ENCODE measurements at regions not wholly inside any gene's neighbourhood (a gene's known extent, or its start where the extent isn't known, plus 50 kb on each side); places are given as distances from the start of the nearest gene placed in this dataset.

DNA sequence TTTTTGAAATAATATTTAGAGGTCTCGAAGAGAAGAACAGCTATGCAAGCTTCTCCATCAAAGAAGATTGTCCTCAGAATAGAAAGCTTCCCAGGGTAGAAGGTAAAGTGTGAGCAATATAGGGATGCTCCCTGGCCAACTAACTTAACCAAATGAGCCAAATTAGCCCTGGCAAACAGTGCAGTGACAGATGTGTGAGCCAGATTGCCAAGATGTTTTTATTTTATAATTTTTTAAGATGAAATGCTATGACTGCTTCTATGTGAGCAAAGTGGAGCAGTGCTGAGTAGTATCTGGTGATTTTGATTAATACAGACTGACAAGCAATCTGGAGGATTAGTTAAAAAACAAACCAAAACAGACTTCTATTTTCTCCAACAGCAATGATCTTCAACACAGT lies 202.1 kb downstream of the NOVA1 start:
- FAIRE-seq = no peak

DNA sequence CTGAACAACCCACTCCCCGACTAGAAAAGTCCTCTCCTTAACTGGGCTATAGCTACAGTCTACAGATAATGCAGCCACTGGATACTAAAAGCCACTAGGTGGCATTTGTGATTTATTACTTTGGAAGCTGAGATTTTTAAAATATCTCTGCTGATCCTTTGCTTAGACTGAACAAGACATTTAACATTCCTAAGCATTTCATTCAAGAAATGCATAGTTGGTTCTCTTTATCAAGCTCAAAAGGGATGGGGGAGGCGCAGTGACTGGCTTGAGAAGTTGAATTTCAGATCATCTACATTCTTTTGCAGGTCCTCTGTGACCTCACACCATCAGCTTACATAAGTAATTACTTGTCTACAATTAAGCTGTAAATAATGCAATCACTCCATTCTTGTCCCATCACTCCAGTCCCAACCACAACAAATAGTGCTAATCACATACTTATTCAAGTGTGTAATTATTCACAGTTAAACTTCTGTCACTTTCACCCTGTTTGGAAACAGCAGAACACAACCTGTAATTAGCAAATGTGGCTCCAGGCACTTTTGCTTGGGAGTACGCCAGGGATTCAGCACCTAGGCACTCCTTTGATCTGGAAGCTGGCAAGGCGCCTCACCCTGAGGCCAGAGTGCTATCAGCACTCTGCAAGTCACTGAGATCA lies 203.6 kb downstream of the NOVA1 start:
- FAIRE-seq = no peak
- DNase-seq (ENCODE audit: low spot score in 2 of 2) = peak; percentile 9 to 20

More for the DNA sequence above, 202.1 kb downstream of the NOVA1 start:
- no peak for DNase-seq (ENCODE audit: low spot score in 2 of 2)

DNA sequence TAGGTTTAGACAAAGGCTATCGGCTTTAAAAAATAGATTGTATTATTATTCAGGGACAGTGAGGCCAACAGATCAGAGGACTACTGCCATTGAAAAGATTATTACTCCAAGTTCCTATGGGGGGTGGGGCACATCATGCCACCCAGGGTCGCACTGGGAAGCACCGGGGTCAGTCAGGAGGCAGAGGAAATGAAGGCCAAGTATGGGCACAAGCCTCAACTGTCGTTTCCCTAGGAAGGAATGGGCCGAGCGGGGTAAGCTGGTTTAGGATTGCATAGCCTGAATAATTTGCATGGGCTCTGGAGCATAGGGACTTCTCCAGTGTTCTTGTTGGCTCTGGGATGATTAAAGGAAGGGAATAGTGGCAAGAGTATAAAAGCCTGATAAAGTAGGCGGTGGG lies 205.3 kb downstream of the NOVA1 start:
- FAIRE-seq (no peak), DNase-seq (ENCODE audit: low spot score in 2 of 2) (no peak)

DNA sequence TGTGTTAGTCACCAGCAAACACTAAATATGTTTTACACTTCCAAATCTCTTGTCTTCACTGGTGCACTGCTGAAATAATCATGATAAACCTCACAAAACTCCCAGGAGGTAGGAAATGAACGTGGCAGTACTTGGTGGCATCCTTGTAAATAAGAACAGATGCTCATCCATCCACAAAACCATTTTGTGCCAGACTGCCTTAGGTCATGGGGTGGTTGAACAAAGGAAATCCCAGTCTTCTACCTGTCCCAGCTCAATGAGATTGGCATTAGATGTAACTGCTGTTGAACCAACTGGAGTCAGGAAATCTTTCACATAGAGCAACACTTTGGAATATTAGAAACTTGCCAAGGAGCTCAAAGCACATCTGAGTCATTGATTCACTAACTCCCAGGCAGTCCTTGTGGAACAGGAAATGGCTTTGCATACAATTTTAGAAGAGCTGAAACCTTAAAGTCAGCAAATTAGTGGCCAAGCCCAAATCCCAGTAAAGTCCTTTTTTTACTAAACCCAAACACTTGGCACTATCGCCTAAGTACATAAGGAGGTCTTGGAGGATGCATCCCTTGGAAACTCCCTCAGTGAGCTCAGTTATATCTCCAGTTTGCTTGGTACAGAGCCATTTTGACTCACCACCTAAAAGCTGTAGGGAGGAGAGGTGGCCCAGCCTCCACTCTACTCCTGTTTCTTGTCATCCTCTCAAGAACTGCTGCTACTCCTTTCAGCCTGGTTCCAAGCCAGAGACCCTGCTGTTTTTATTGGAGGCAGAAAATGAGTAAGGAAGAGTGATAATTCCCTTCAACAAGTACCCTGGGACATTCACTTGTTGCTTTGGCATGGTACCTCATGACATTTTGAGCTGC lies 208.0 kb downstream of the NOVA1 start:
- no peak for FAIRE-seq
- no peak for DNase-seq (ENCODE audit: low spot score in 2 of 2)

DNA sequence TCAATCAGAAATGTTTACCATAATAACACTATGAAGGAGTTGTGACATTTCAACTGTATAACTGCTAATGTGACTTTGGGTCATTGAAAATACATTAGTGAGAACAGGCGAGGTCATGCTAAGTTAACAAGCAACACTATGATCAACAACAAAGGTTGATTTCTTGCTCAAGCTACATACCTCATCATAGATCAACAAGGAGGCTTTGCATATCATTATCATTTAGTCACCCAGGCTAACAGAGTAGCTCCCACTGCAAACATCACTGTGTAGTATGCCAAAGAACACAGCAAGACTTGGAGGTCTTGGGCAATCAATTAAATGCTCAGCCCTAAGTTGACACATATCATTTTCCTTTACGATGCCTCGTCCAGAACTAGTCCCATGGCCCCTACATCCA lies 212.5 kb downstream of the NOVA1 start:
- FAIRE-seq (no peak), DNase-seq (ENCODE audit: low spot score in 2 of 2) (no peak)

DNA sequence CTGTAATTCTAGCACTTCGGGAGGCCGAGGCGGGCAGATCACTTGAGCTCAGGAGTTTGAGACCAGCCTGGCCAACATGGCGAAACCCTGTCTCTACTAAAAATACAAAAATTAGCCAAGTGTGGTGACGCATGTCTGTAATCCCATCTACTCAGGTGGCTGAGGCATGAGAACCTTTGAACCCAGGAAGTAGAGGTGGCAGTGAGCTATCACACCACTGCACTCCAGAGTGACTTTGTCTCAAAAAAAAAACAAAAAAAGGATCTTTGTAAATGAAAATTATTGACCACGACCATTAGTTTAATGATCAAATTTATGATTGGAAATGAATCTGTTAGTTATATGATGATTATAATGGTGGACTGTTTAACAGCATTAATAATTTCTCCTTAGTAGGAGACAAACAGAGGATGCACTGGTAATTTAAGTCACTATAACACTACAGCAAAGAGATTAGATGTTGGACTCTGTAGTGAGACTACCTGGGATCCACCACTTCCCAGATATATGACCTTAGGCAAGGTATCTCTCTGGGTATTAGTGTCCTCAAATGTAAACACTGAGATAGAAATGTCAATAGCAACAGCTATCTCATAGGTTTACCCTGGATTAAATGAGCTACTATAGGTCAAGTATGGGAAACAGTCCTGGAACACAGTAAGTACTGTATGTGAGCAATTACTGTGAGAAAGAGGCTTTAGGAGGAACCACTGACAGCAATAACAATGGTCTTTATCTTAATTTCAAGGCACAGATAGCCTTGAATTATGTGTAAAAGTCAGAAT lies 214.7 kb downstream of the NOVA1 start:
- DNase-seq (ENCODE audit: low spot score in 2 of 2) (no peak), FAIRE-seq (no peak)

DNA sequence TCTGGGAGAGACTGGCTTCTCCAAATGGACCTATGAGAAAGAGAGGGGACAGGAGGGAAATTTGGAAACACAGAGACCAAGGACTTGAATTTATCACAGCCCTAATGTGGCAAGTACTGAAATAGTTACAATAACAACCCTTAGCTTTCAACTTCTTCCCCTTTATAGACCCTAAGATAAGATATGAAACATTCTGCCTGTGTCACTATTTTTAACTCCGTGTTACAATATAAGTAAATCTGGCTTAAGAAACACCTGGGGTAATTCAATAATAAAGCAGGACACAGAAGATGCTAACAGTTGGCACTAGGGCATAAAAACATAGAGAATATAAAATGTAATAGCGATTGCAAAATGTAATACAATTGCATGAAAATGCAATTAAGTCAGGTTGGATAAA lies 216.4 kb downstream of the NOVA1 start:
- no peak for FAIRE-seq
- no peak for DNase-seq (ENCODE audit: low spot score in 2 of 2)

DNA sequence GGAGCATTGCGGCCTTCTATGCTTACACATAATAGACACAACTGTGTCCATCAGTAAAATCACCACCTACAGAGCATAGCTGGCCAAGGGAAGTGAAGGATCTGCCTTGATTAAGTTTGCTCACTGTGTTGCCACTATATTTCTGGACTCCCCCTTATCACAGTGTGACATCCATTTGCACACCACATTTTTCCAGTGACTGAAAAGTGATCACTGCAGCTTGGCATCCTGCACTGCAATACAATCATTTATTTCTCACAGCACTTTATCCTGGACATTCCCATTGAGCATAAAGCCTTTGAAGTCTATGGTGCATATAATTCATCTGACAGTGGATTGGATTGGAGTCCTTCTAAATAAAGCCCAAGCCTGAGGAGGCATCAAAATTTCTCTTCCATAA lies 217.2 kb downstream of the NOVA1 start:
- no peak for FAIRE-seq
- no peak for DNase-seq (ENCODE audit: low spot score in 2 of 2)

DNA sequence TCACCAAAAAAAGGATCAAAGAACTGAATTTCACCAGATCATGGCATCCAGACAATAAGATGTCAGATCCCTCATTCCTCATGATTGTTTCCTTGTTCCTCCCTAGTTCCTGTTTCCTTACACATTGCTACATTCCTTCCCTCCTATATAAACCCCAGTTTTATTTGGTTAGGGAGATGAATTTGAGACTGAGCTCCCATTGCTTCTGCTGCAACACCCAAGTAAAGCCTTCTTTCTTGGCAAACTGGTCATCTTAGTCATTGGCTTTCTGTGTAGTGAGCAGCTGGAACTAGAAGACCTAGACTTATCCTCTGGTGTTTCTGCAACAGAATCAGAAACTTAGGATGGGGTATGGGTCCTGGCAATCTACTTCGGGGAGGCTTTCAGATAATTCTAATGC lies 217.9 kb downstream of the NOVA1 start:
- DNase-seq (ENCODE audit: low spot score in 2 of 2) = no peak
- FAIRE-seq = no peak

DNA sequence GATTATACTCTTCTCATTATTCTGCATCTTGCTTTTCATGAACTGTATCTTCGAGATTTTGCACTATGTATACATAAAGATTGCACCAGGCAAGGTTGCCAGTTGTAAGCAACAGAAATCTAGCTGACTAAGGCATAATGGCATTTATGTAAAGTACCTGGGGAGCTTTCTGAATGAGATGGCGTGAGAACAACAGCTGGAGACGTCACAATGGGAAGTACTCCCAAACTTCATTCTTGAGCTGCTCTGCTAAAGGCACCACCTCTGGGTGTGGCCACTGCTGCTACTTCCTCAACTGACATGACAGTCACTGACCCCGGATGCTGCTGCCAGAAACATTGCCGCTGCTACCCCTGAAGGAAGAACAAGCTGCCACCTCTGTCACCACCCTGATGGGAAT lies 220.7 kb downstream of the NOVA1 start:
- no peak for FAIRE-seq
- DNase-seq (ENCODE audit: low spot score in 2 of 2) = no peak

DNA sequence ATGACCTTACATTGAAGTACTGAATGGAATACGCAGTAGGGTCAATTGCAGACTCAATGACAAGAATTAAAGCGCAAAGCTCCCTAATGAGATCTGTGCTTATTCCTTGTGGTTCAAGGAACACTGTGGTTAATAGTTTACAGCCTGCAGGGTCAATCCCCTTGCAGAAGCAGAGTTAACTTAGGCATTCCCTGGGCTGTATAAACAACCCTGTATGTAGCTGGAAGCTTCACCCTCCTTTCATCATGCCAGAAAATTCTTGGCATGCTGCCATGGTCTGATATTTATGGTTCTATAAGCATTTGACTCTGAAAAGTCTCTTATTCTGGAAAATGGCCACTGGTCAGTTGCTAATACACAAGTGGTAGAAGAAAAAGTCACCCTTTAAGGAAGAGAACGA lies 227.7 kb downstream of the NOVA1 start:
- no peak for FAIRE-seq
- no peak for DNase-seq (ENCODE audit: low spot score in 2 of 2)

DNA sequence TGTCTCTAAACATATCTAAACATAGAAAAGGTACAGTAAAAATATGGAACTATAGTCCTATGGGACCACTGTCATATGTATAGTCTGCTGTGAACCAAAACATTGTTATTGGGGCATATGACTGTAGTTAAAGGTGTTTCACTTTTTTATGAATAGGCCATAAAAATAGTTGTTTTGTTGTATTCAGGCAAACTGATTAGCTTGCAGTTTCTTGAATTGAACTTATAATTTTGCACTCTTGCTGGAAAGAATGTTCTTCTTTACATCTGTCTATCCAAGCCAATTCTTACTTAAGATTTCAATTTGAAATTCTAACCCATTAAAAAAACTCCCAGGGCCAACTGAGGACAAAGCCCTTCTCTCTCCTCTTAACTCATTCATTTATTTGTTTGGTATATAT lies 234.1 kb downstream of the NOVA1 start:
- FAIRE-seq = no peak

DNA sequence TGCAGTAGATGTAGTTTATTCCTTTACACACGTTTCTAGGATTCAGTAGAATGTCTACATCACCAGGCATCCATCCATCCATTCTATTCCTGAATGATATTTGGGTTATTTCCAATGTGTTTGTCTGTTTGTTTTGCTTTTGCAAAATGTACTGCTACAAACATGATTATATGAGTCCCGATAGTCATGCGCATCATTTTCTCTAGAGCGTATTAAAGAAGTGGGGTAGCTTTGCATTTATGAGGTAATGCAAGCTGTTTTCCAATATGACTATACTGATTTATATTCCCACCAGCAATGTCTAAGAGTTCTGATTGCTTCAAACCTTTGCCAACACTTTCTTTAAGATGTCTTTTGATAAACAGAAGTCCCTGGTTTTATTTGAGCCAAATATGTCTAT lies 253.2 kb downstream of the NOVA1 start:
- DNase-seq (ENCODE audit: low spot score in 2 of 2) = no peak
- FAIRE-seq = no peak

More for the DNA sequence above, 234.1 kb downstream of the NOVA1 start:
- no peak for DNase-seq (ENCODE audit: low spot score in 2 of 2)

DNA sequence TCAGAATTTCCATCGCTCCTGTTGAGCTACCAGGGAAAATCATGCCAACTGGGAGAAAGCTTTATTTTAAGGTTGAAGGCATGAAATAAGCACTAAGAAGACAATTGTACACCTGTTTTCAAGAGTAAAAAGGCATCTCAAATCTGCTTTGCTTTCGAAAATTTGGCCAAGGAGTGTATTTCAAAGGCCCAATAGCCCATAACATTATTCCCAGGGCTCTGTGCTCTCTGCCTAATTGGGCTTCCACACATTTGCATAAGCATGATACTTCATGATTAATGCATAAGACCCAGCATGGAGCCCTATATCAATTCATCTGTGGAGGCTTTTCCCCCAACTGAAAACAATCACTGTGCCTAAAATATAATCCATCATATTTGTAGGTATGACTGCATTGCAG lies 258.5 kb downstream of the NOVA1 start:
- DNase-seq (ENCODE audit: low spot score in 2 of 2) (peak in 1 of 2 donors; percentile 2), FAIRE-seq (no peak)

DNA sequence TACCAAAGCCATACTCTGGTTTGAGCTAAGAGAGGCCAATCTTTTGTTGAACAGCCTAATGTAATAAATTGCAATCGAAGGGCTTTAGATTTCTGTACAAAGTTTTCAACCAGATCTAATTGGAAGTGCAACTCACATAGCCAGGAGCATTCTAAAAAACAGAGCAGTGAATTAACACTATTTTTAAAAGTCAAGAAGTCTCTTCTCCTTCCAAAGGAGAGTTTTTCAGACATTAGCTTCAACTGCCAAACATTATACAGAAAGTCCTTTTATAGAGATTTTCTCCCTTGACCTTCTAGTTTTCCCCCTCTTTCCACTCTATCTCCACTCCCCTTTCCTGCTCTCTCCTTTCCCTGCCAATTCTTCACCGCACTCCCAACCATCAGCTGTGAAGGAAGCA lies 259.6 kb downstream of the NOVA1 start:
- no peak for FAIRE-seq
- DNase-seq (ENCODE audit: low spot score in 2 of 2) = no peak

DNA sequence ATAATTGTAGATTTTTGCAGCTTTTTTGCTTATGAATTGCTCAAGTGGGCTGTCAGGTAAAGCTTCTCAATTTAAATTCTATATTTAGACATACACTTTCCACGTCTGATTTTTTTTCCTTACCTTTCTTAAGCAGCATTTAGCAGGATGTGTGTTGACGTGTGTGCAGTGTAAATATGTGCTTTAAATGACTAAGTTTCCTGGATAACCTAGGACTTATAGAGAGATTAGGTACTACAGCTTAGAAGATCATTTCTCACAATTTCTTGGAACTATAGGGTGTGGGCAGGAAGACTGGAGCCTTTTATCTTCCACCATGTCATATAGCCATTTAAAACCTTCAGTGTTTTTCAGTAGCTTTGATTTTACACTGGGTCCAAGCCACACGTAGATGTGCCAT lies 263.5 kb downstream of the NOVA1 start:
- no peak for FAIRE-seq
- DNase-seq (ENCODE audit: low spot score in 2 of 2) = no peak

DNA sequence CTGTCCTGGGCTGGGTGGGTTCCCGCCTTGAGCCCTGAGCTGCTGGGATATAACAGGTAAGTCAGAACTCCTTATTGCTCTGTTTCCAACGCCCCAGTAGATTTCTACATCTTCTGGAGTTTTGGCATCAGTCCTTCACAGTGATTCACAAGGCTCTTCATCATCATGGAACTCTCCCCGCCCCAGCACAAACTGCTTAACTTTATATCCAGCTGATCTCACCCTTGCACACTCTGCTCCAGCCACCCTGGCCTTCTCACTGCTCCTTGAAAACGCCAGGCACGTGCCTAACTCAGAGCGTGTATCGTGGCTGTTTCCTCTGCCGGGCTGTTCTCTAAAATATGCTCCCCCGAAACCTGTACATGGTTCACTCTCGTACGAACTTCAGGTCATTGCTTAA lies 264.9 kb downstream of the NOVA1 start:
- DNase-seq (ENCODE audit: low spot score in 2 of 2) (no peak), FAIRE-seq (no peak)

DNA sequence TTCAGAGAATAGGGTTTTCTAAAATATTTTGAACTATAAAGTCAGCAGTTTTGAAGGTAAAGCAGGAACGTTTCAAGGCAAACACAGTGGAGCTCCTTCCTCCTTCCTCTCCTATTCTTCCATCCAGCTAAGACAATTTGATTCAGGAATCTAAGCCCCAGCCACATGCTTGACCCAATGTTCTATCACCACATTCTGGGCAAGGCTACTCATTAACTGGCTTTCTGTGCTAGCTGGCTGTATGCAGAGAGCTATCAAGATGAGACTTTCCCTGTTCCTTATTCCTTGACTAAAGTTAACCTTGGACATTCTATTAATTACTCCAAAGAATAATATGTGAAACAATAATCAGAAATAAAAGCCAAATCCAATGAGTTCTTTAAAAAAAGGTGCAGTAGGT lies 266.9 kb downstream of the NOVA1 start:
- DNase-seq (ENCODE audit: low spot score in 2 of 2) (no peak), FAIRE-seq (no peak)

DNA sequence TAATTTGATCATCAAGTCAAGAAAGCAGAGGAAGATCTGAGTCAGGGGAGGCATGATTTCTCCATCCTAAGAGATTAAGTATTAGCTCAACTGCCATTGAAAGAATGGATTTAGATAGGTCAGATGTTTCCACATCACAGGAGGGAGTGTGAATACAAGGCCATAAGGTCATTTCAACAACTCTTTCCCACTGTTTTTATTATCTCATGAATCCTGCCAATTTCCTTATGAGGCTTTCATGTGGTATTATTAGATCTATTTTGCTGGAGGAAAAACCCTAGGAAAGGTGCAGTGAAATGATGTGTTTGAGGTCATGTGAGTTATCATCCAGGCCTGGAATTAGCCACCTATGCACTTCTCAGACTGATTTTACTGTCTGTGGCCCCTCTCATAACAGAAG lies 269.0 kb downstream of the NOVA1 start:
- DNase-seq (ENCODE audit: low spot score in 2 of 2) (no peak), FAIRE-seq (no peak)

DNA sequence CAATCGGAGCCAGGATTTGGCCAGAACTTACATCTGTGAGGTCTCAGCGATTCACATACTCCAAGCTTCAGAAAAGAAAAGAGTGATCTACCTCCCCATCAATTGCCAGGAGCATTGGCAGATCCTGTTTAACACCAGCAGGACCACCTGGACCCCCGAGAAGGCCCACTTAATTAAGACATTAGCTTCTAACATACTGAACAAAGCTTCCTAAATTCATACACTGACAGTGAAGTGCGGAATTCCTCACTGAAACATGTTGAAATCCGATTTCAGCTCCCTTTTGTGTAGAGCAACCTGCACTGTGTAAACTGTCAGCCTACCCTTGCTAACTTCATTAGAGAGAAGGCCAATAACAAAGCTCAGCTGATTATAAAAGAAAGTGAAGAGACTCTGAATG lies 274.0 kb downstream of the NOVA1 start:
- DNase-seq (ENCODE audit: low spot score in 2 of 2) (no peak), FAIRE-seq (no peak)

DNA sequence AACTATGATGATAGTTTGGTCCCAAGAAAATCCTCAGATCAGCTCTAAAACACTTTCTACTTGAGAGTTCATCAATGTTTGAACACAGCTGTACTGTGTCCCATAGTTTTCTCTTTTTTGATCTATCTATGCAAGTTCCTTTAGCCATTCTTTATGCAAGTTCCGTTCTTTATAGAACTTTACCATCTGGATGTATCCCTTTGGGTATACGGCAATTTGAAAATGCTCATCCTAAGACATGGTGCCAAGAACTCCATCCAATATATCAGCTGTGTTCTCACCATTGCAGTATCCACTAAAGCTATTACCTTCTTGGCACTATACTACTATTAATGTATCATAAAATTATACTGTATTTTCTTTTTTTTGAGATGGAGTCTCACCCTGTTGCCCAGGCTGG lies 276.9 kb downstream of the NOVA1 start:
- DNase-seq (ENCODE audit: low spot score in 2 of 2) (no peak), FAIRE-seq (no peak)

Measured in frontal cortex (tissue), 3 donors.